ENCODE measurements at regions not wholly inside any gene's neighbourhood (a gene's known extent, or its start where the extent isn't known, plus 50 kb on each side); places are given as distances from the start of the nearest gene placed in this dataset.

GRCh38 chr2:6630209-6630608 lies 235.5 kb downstream of the CMPK2 start:
- TF ChIP-seq EZH2 (IDR thresholded peaks at IDR 0.05; ENCODE audit: borderline replicate concordance, insufficient read depth, low read length, poor library complexity, severe bottlenecking) (no peak), EP300 (conservative IDR thresholded peaks at IDR 0.05; ENCODE audit: poor library complexity, severe bottlenecking) (no peak), CTCF (IDR thresholded peaks at IDR 0.05; ENCODE audit: poor library complexity, severe bottlenecking) (no peak), POLR2AphosphoS5 (IDR thresholded peaks at IDR 0.05) (no peak), SMC3 (conservative IDR thresholded peaks at IDR 0.05; ENCODE audit: poor library complexity) (no peak), RAD21 (conservative IDR thresholded peaks at IDR 0.05) (no peak), REST (IDR thresholded peaks at IDR 0.05; ENCODE audit: borderline replicate concordance) (no peak)

All from neural cell (in vitro differentiated cells).